SK-N-SH treated with all-trans-retinoic acid at 6 μM for 48 hours (cell line): ENCODE measurements at regions not wholly inside any gene's neighbourhood (a gene's known extent, or its start where the extent isn't known, plus 50 kb on each side); places are given as distances from the start of the nearest gene placed in this dataset.
"Not testable (repeated sequence)": the region's sequence is repeated elsewhere in the genome, so short reads cannot be mapped to it uniquely, and the experiment has no call there.

Experiments used
- ARNTL ChIP-seq: fragments of 450-650 bp; formaldehyde crosslinking; IDR thresholded peaks from 2 replicates; pipeline ENCODE4 v1.5.0; 2020; ENCODE audit warnings: low read depth, mild to moderate bottlenecking, moderate library complexity, borderline replicate concordance
- RARB ChIP-seq: fragments of 250-450 bp; sonication (Bioruptor Pico); IDR thresholded peaks from 2 replicates; pipeline ENCODE4 v1.8.0; 2021; ENCODE audit warnings: mild to moderate bottlenecking, moderate library complexity
- ZNF8 ChIP-seq: fragments of 450-650 bp; formaldehyde crosslinking; IDR thresholded peaks from 2 replicates; pipeline ENCODE4 v1.5.0; 2020; ENCODE audit warnings: mild to moderate bottlenecking, moderate library complexity
- TF ChIP-seq, protein P1 (sequence below): fragments of 250-450 bp; sonication (Bioruptor Pico); IDR thresholded peaks from 2 replicates; pipeline ENCODE4 v1.5.0; 2020; ENCODE audit warnings: mild to moderate bottlenecking, moderate library complexity
- TF ChIP-seq, protein P2 (sequence below): fragments of 250-450 bp; sonication (Bioruptor Pico); IDR thresholded peaks from 2 replicates; pipeline ENCODE4 v1.8.0; 2020; ENCODE audit warnings: mild to moderate bottlenecking, moderate library complexity, borderline replicate concordance
- TF ChIP-seq, protein P3 (sequence below): fragments of 250-450 bp; sonication (Bioruptor Pico); IDR thresholded peaks from 2 replicates; pipeline ENCODE4 v1.5.1; 2020; ENCODE audit warnings: low read depth, mild to moderate bottlenecking, moderate library complexity

DNA sequence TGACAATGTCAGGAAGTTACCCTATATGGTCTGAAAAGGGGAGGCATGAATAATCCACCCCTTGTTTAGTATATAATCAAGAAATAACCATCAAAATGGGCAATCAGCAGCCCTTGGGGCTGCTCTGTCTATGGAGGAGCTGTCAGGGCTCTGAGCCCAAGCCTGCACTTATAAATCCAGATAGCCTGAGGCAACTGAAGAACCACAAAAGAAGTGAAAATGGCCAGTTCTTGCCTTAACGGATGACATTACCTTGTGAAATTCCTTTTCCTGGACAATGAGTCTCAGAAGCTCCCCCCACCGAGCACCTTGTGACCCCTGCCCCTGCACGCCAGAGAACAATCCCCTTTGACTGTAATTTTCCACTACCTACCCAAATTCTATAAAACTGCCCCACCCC, 142.1 kb upstream of the KCNK1 start:
- TF ChIP-seq, protein P1, sequence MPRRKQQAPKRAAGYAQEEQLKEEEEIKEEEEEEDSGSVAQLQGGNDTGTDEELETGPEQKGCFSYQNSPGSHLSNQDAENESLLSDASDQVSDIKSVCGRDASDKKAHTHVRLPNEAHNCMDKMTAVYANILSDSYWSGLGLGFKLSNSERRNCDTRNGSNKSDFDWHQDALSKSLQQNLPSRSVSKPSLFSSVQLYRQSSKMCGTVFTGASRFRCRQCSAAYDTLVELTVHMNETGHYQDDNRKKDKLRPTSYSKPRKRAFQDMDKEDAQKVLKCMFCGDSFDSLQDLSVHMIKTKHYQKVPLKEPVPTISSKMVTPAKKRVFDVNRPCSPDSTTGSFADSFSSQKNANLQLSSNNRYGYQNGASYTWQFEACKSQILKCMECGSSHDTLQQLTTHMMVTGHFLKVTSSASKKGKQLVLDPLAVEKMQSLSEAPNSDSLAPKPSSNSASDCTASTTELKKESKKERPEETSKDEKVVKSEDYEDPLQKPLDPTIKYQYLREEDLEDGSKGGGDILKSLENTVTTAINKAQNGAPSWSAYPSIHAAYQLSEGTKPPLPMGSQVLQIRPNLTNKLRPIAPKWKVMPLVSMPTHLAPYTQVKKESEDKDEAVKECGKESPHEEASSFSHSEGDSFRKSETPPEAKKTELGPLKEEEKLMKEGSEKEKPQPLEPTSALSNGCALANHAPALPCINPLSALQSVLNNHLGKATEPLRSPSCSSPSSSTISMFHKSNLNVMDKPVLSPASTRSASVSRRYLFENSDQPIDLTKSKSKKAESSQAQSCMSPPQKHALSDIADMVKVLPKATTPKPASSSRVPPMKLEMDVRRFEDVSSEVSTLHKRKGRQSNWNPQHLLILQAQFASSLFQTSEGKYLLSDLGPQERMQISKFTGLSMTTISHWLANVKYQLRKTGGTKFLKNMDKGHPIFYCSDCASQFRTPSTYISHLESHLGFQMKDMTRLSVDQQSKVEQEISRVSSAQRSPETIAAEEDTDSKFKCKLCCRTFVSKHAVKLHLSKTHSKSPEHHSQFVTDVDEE: not testable (repeated sequence)
- TF ChIP-seq, protein P2, sequence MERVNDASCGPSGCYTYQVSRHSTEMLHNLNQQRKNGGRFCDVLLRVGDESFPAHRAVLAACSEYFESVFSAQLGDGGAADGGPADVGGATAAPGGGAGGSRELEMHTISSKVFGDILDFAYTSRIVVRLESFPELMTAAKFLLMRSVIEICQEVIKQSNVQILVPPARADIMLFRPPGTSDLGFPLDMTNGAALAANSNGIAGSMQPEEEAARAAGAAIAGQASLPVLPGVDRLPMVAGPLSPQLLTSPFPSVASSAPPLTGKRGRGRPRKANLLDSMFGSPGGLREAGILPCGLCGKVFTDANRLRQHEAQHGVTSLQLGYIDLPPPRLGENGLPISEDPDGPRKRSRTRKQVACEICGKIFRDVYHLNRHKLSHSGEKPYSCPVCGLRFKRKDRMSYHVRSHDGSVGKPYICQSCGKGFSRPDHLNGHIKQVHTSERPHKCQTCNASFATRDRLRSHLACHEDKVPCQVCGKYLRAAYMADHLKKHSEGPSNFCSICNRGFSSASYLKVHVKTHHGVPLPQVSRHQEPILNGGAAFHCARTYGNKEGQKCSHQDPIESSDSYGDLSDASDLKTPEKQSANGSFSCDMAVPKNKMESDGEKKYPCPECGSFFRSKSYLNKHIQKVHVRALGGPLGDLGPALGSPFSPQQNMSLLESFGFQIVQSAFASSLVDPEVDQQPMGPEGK (CRISPR knock-in tag): not testable (repeated sequence)
- not testable (repeated sequence) for TF ChIP-seq RARB; ARNTL (CRISPR knock-in tag); ZNF8
- TF ChIP-seq, protein P3, sequence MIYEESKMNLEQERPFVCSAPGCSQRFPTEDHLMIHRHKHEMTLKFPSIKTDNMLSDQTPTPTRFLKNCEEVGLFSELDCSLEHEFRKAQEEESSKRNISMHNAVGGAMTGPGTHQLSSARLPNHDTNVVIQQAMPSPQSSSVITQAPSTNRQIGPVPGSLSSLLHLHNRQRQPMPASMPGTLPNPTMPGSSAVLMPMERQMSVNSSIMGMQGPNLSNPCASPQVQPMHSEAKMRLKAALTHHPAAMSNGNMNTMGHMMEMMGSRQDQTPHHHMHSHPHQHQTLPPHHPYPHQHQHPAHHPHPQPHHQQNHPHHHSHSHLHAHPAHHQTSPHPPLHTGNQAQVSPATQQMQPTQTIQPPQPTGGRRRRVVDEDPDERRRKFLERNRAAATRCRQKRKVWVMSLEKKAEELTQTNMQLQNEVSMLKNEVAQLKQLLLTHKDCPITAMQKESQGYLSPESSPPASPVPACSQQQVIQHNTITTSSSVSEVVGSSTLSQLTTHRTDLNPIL (CRISPR knock-in tag): not testable (repeated sequence)
